Esophagus muscularis mucosa (tissue), 4 donors: ENCODE measurements at regions not wholly inside any gene's neighbourhood (a gene's known extent, or its start where the extent isn't known, plus 50 kb on each side); places are given as distances from the start of the nearest gene placed in this dataset.

ENCODE experiments used
- CTCF ChIP-seq, 3 experiments: fragments of 200-600 bp in 2 of 3; fragments of 450-650 bp in 1 of 3; sonication (generic) in 2 of 3; IDR thresholded peaks; one replicate each; pipeline ENCODE4 v1.5.1; 2017 to 2019; ENCODE audit warnings: antibody characterized with exemption in 3 of 3, mild to moderate bottlenecking in 2 of 3, moderate library complexity in 1 of 3
- EP300 ChIP-seq: sonication (generic); formaldehyde crosslinking; IDR thresholded peaks from one replicate; pipeline ENCODE4 v1.6.1; 2017; ENCODE audit warnings: antibody characterized with exemption
- POLR2A ChIP-seq: fragments of 450-650 bp; IDR thresholded peaks from one replicate; pipeline ENCODE4 v1.6.1; 2017; ENCODE audit warnings: antibody characterized with exemption, moderate library complexity, mild to moderate bottlenecking, low read depth

- TF ChIP-seq CTCF (IDR thresholded peaks at IDR 0.05) = no peak
- no peak for TF ChIP-seq POLR2A
- no peak for TF ChIP-seq EP300
These were observed 294.0 kb upstream of the KLHL29 start for GRCh38 chr2:23091019-23091418.
